Activated T-cell treated with anti-CD3 and anti-CD28 coated beads, Interleukin-2, amount 50 U/mL, for 72 hours (primary cell): ENCODE measurements at regions not wholly inside any gene's neighbourhood (a gene's known extent, or its start where the extent isn't known, plus 50 kb on each side); places are given as distances from the start of the nearest gene placed in this dataset.

ENCODE experiments used
- ATAC-seq, 2 donors: fragments of 150-1000 bp; cut with Tn5 transposase; replicated peaks in 1 of 2; 2 replicates each; pipeline ENCODE4 v1.10.0; 2021; ENCODE audit warnings: moderate library complexity in 2 of 2, mild to moderate bottlenecking in 1 of 2
- DNase-seq, 2 donors: peaks; one replicate each; pipeline ENCODE4 v3.0.0; 2021 to 2022; ENCODE audit warnings: mixed read lengths in 1 of 2
- H3K27ac Mint-ChIP-seq: one replicate; pipeline ENCODE4 v1.8.0; 2022; ENCODE audit warnings: mild to moderate bottlenecking, moderate library complexity, mixed read lengths
- H3K27me3 Mint-ChIP-seq: one replicate; pipeline ENCODE4 v1.8.0; 2022; ENCODE audit warnings: low read depth, mixed read lengths
- H3K36me3 Mint-ChIP-seq, 2 donors: one replicate each; pipeline ENCODE4 v1.8.0; 2022; ENCODE audit warnings: mixed read lengths in 2 of 2, mild to moderate bottlenecking in 1 of 2; ENCODE audit not compliant: insufficient read depth in 2 of 2
- H3K4me1 Mint-ChIP-seq: one replicate; pipeline ENCODE4 v1.8.0; 2022; ENCODE audit warnings: low read depth, mixed read lengths
- H3K4me3 Mint-ChIP-seq, 2 donors: one replicate each; pipeline ENCODE4 v1.8.0; 2022; ENCODE audit warnings: mild to moderate bottlenecking in 2 of 2, mixed read lengths in 2 of 2, moderate library complexity in 2 of 2
- H3K9me3 Mint-ChIP-seq, 2 donors: one replicate each; pipeline ENCODE4 v1.8.0; 2022; ENCODE audit warnings: mixed read lengths in 2 of 2

- no peak overlapping the region for H3K4me3 Mint-ChIP-seq
- ATAC-seq (no peak), DNase-seq (no peak)
- H3K27me3 Mint-ChIP-seq = no peaks in the 10 kb centered on the region
- H3K36me3 Mint-ChIP-seq = no peaks in the 10 kb centered on the region
- H3K27ac Mint-ChIP-seq = no peak overlapping the region
- H3K4me1 Mint-ChIP-seq = no peaks in the 10 kb centered on the region
- peaks cover 4 to 10% of the 10 kb centered on the region in 2 donors for H3K9me3 Mint-ChIP-seq
Measured at GRCh38 chr3:89586256-89586655, 478.8 kb downstream of the EPHA3 start.

DNA sequence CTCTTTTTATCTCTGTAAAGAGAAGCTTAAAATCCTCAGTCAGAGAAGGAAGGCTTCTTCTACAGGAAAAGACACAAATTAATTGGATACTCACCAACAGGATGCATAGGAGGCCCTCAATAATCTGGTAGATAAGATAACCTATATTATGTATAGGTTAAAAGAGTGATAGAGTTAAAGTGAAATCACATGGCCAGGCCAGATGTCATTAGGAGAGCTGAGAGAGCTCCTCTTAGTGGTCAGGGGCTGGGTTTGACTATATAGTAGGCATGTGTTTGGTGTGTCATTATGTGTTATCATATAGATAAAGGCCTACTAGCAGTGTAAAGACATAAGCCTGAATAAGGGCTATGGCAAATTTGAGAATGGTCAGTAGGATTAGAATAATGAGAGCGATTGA, 479.3 kb downstream of the EPHA3 start:
- DNase-seq = no peak
- ATAC-seq = no peak
- Mint-ChIP-seq H3K27me3 (no peaks in the 10 kb centered on the region), H3K36me3 (no peaks in the 10 kb centered on the region), H3K9me3 (peaks cover 4 to 10% of the 10 kb centered on the region in 2 donors), H3K27ac (no peak overlapping the region), H3K4me3 (no peak overlapping the region), H3K4me1 (no peaks in the 10 kb centered on the region)

DNA sequence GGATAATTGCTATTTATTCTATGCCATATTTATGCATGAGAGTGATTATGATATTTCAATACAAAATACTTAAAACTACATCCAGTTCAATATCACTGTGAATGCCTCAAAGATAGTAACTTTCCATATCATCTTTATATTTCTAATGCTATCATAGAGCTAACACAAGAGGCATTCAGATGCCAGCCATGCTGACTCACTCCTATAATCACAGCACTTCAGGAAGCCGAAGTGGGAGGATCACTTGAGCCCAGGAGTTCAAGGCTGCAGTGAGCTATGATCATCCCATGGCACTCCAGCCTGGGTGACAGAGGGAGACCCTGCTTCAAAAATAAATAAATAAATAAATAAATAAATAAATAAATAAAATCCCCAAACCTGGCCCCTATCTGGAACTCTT, 498.7 kb downstream of the EPHA3 start:
- no peak overlapping the region for H3K4me3 Mint-ChIP-seq
- ATAC-seq (no peak), DNase-seq (no peak)
- no peaks in the 10 kb centered on the region for H3K36me3 Mint-ChIP-seq
- H3K4me1 Mint-ChIP-seq = no peaks in the 10 kb centered on the region
- H3K27me3 Mint-ChIP-seq = no peaks in the 10 kb centered on the region
- peaks cover 4 to 11% of the 10 kb centered on the region in 2 donors for H3K9me3 Mint-ChIP-seq
- H3K27ac Mint-ChIP-seq = no peak overlapping the region

- Mint-ChIP-seq H3K9me3 (peaks cover 2 to 7% of the 10 kb centered on the region in 2 donors), H3K4me3 (no peak overlapping the region), H3K4me1 (no peaks in the 10 kb centered on the region), H3K27ac (no peak overlapping the region), H3K36me3 (no peaks in the 10 kb centered on the region), H3K27me3 (no peaks in the 10 kb centered on the region)
- DNase-seq = no peak
- ATAC-seq = no peak
Measured at GRCh38 chr3:89612027-89612426, 504.6 kb downstream of the EPHA3 start.

DNA sequence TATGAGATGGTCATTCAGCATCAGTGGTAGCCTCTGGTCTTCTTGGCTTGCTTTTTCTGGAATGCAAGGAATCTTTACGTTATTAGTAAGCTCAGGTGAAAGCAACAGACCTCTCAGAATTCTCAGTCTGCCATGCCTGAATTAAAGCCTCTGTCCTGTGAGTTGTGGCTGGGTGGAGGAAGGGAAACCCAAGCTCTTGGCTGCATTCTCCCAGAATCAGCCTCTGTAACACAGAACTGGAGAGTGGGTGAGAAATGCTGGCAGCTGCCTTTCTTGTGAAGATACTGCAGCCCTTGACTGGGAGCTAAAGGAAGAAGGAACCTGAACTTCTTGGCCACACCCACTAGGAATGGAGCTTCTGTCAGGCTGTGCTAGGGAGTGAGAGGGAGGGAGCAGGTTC, 505.8 kb downstream of the EPHA3 start:
- DNase-seq (no peak), ATAC-seq (no peak)
- Mint-ChIP-seq H3K4me3 (no peak overlapping the region), H3K4me1 (no peaks in the 10 kb centered on the region), H3K27ac (no peak overlapping the region), H3K27me3 (no peaks in the 10 kb centered on the region), H3K9me3 (peaks cover 4 to 11% of the 10 kb centered on the region in 2 donors), H3K36me3 (no peaks in the 10 kb centered on the region)

DNA sequence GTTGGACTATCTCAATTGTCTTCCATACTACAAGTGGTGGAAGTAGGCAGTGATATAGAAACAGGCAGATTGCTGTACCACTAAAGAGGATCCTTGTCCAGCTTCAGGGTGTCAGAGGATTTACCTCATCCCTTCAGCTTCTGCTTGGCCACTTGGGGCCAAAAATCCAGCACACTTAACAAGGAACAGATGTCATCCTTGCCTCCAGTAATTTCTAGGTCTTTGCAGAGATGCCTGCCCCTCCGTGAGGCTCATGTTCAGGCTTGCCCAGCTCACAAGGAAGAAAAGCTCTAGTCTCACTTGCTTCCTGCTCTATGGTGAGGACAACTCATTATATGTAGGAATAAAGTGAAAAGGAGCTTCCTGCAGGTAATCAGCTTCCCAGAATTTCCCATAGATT, 510.3 kb downstream of the EPHA3 start:
- Mint-ChIP-seq H3K4me1 (no peaks in the 10 kb centered on the region), H3K27ac (no peak overlapping the region), H3K9me3 (peaks cover 4 to 13% of the 10 kb centered on the region in 2 donors), H3K36me3 (peaks cover 0 to 1% of the 10 kb centered on the region in 2 donors), H3K4me3 (no peak overlapping the region), H3K27me3 (no peaks in the 10 kb centered on the region)
- DNase-seq (no peak), ATAC-seq (no peak)

DNA sequence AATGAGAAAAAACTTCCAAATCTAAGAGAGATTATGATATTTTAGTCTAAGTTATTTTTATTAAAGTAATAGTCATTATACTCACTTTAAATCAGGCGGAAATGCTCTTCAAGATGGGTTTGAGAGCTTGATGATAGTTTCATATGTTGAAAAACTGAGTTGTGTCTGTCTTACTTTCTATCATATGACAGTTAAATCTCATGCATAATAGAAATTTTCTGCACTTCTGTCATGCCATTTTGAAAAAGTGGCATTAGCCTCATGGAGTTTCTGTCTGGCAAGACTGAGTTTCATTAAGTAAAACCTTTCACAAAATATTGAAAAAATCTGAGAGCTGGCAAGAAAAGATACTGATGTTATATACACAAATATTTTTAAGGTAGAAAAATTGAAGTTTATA, 511.8 kb downstream of the EPHA3 start:
- peaks cover 4 to 11% of the 10 kb centered on the region in 2 donors for H3K9me3 Mint-ChIP-seq

GRCh38 chr3:89622063-89622700, 514.8 kb downstream of the EPHA3 start:
- Mint-ChIP-seq H3K9me3 (peaks cover 2 to 7% of the 10 kb centered on the region in 2 donors), H3K4me3 (no peak overlapping the region), H3K4me1 (no peaks in the 10 kb centered on the region), H3K36me3 (peaks cover 0 to 1% of the 10 kb centered on the region in 2 donors), H3K27ac (no peak overlapping the region), H3K27me3 (no peaks in the 10 kb centered on the region)
- DNase-seq (no peak), ATAC-seq (no peak)

More for the DNA sequence above, 511.8 kb downstream of the EPHA3 start:
- ATAC-seq = no peak
- no peak for DNase-seq
- Mint-ChIP-seq H3K27me3 (no peaks in the 10 kb centered on the region), H3K27ac (no peak overlapping the region), H3K36me3 (peaks cover 0 to 1% of the 10 kb centered on the region in 2 donors), H3K4me3 (no peak overlapping the region), H3K4me1 (no peaks in the 10 kb centered on the region)

DNA sequence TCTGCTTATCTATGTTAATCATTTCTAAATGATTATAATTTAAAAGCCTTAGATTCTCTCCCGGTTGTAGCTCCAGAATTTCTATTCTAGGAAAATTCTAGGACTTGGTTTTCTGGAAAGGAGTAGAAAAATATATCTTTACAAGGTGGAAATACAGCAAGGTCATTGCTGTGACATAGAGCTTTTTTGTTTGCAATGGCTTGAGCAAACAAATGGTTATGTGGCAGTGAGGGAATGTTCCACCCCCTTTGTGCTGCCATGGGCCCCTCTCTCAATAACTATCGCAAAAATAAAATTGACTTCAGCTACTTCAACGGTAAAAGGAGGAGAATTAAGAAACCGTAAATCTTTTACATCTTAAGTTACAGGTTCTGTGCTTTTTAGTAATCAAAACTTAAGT, 517.1 kb downstream of the EPHA3 start:
- ATAC-seq = no peak
- peaks cover 3 to 6% of the 10 kb centered on the region in 2 donors for H3K9me3 Mint-ChIP-seq
- peaks cover 0 to 5% of the 10 kb centered on the region in 2 donors for H3K36me3 Mint-ChIP-seq
- no peak for DNase-seq
- H3K4me1 Mint-ChIP-seq = no peaks in the 10 kb centered on the region
- H3K27me3 Mint-ChIP-seq = no peaks in the 10 kb centered on the region
- no peak overlapping the region for H3K4me3 Mint-ChIP-seq
- H3K27ac Mint-ChIP-seq = no peak overlapping the region

GRCh38 chr3:89625945-89626344, 518.5 kb downstream of the EPHA3 start:
- Mint-ChIP-seq H3K4me1 (no peaks in the 10 kb centered on the region), H3K36me3 (peaks cover 3 to 5% of the 10 kb centered on the region in 2 donors), H3K27me3 (no peaks in the 10 kb centered on the region), H3K9me3 (peaks cover 6 to 7% of the 10 kb centered on the region in 2 donors), H3K27ac (no peak overlapping the region), H3K4me3 (no peak overlapping the region)
- DNase-seq (no peak), ATAC-seq (no peak)

GRCh38 chr3:89628856-89629670, 521.6 kb downstream of the EPHA3 start:
- H3K27ac Mint-ChIP-seq = no peak overlapping the region
- H3K9me3 Mint-ChIP-seq = peaks cover 9 to 14% of the 10 kb centered on the region in 2 donors
- no peaks in the 10 kb centered on the region for H3K4me1 Mint-ChIP-seq
- peaks cover 3 to 4% of the 10 kb centered on the region in 2 donors for H3K36me3 Mint-ChIP-seq
- no peak for DNase-seq
- no peaks in the 10 kb centered on the region for H3K27me3 Mint-ChIP-seq
- no peak for ATAC-seq
- no peak overlapping the region for H3K4me3 Mint-ChIP-seq

GRCh38 chr3:89635137-89635536, 527.7 kb downstream of the EPHA3 start:
- H3K9me3 Mint-ChIP-seq = peaks cover 8 to 14% of the 10 kb centered on the region in 2 donors
- no peaks in the 10 kb centered on the region for H3K4me1 Mint-ChIP-seq
- DNase-seq (no peak), ATAC-seq (no peak)
- H3K4me3 Mint-ChIP-seq = no peak overlapping the region
- H3K27ac Mint-ChIP-seq = no peak overlapping the region
- no peaks in the 10 kb centered on the region for H3K27me3 Mint-ChIP-seq
- H3K36me3 Mint-ChIP-seq = peaks cover 0 to 3% of the 10 kb centered on the region in 2 donors

GRCh38 chr3:89644716-89645115, 537.3 kb downstream of the EPHA3 start:
- Mint-ChIP-seq H3K27me3 (no peaks in the 10 kb centered on the region), H3K4me1 (no peaks in the 10 kb centered on the region), H3K9me3 (peaks cover 4% of the 10 kb centered on the region in 2 donors), H3K4me3 (no peak overlapping the region), H3K36me3 (no peaks in the 10 kb centered on the region), H3K27ac (no peak overlapping the region)
- no peak for DNase-seq
- ATAC-seq = no peak
